Coronary artery (tissue), 2 donors: ENCODE measurements at regions not wholly inside any gene's neighbourhood (a gene's known extent, or its start where the extent isn't known, plus 50 kb on each side); places are given as distances from the start of the nearest gene placed in this dataset.

Experiments used
- DNase-seq: peaks from one replicate; pipeline ENCODE4 v3.0.0-alpha.2; 2017; ENCODE audit warnings: low spot score
- H3K27ac ChIP-seq, 2 donors: fragments of 200-600 bp; sonication (generic); one replicate each; pipeline ENCODE4 v1.5.1; 2016 to 2019
- H3K4me3 ChIP-seq: fragments of 200-600 bp; sonication (generic); 2 replicates; pipeline ENCODE4 v1.5.1; 2016; ENCODE audit warnings: mild to moderate bottlenecking, moderate library complexity
- CTCF ChIP-seq: fragments of 200-600 bp; sonication (generic); IDR thresholded peaks from one replicate; pipeline ENCODE4 v1.5.1; 2019; ENCODE audit warnings: antibody characterized with exemption

DNA sequence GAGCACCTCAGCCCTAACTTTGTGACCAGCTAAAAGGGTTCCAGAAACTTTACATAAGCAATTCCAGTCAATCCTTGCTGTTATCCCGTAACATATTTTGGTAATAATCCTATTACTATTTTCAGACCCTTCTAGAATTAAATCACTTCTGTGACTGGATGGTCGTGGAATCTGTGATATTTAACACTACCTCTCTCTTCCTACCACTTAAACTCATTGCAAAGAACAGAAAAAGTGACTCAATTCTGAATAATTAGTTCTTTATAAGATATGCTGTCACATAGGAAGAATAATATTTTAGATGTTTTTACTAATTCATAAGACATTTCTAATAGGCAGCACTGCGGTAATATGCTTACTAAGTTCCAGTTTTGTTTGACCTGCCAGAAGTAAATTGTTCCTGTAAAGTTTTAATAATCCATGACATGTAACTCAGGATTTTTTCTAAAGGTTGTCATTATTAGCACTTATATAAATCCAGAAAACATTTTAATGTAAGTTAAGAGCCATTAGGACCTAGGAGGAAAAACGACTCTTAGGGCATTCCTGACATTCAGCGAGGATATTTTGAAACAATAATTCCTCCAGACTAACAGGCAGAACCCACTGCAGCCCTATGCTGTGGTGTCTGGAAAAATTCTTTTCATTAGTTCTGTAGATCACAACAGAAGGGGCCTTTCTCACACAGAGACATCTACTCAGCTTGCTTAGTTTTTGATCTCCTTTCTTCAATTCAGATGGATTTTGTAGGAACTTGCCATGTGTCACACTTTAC is 113.3 kb upstream of the MBNL1 start:
- peak overlapping the region; percentile 11 for H3K4me3 ChIP-seq
- TF ChIP-seq CTCF, result no peak
- no peak for DNase-seq
- peak overlapping the region; percentile 35 to 72 for H3K27ac ChIP-seq

DNA sequence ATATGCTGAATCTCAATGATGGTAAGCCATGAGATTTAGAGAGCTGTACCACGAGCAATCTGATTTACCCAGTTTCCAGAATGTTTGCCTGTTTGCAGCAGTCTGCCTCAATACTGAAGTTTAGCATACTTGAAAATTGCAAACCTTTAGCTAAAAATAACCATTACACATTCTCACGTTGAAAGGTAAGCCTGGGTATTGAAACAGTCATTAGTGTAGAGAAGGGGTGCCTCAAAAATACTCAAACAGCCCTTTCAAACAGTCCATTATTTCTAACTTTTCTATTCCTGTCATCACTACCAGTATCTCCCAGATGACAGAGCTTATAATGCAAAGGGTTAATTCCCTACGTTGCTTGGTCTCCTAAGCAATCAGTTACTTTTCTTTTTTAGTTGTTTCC is 111.8 kb upstream of the MBNL1 start:
- TF ChIP-seq CTCF, result no peak
- DNase-seq, result no peak
- no peak overlapping the region for H3K4me3 ChIP-seq
- peak overlapping the region; percentile 65 to 77 for H3K27ac ChIP-seq

DNA sequence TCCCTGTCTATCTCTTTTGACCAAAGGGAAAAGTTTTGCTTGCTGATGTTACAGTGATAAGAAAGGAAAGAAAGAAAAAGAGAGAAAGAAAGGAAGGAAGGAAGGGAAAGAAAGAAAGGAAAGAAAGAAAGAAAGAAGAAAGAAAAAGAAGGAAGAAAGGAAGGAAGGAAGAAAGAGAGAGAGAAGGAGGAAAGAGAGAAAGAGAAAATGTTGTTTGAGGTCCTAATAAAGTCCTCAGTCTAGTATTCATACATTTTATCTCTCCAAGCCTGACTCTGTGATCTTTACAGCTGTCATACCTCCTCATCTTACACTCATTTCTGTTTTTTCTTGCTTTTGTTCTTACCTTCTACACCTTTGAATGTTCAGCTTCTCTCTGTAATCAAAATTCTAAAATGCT is 111.4 kb upstream of the MBNL1 start:
- no peak for TF ChIP-seq CTCF
- DNase-seq, result no peak
- no peak overlapping the region for H3K4me3 ChIP-seq
- H3K27ac ChIP-seq, result peak overlapping the region; percentile 54 to 65

DNA sequence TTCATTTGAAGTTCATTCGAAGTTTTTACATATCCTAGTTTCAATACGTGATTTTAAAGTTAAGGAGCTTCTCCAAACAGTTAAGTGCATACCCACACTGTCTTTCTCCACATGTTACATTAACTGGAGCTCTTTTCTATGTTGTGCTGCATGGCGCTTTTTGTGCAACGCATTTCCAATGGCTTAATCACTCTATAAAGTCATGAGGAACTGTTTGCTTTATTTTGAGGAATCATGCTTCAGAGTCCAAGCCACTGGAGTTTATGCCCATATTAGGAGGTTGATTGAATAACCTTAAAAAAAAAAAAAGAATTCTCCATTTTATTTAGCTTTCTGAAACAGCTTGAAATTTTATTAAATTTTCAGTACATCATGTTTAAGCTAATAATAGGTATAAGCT is 109.4 kb upstream of the MBNL1 start:
- H3K27ac ChIP-seq, result peak overlapping the region; percentile 63 to 65
- no peak overlapping the region for H3K4me3 ChIP-seq
- no peak for DNase-seq
- TF ChIP-seq CTCF, result no peak

DNA sequence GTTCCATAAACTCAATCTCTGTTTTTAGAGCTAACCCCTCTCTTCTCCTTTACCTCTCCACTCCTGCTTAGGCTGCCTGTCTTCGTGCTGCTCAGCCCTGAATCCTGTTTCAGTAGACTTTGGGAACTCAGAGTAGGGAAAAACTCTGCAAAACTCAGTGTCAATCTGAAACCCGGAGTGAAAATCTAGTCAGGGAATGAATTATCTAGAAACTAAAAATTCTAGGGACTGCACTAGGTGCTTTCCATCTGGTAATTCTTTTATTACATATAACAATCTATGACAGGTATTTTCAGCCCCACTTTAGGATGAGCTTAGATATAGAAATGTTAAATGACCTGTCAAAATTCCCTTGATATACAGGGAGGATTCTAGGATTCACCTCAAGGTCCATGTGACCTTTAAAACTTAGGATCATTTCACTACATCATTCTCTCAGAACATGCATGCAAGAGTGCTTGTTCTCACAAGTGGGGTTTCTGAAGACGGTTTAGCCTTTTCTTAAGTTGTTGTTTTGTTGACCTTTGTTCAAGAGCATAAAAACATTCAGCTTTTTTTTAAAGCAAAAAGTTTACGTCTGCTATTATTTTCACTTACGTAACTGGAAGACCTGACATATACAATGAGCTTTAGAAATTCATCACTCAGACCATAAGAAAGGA is 108.2 kb upstream of the MBNL1 start:
- peak overlapping the region; percentile 64 to 65 for H3K27ac ChIP-seq
- TF ChIP-seq CTCF, result no peak
- DNase-seq, result no peak
- H3K4me3 ChIP-seq, result no peak overlapping the region

- TF ChIP-seq CTCF, result no peak
- H3K4me3 ChIP-seq, result no peak overlapping the region
- H3K27ac ChIP-seq, result no peak overlapping the region
- DNase-seq, result no peak
These were observed 96.3 kb upstream of the MBNL1 start for GRCh38 chr3:152172460-152172859.

GRCh38 chr3:152173627-152174026 is 95.1 kb upstream of the MBNL1 start:
- no peak overlapping the region for H3K4me3 ChIP-seq
- no peak overlapping the region for H3K27ac ChIP-seq
- TF ChIP-seq CTCF, result no peak
- DNase-seq, result no peak
